OCI-LY7 (cell line): ENCODE measurements at regions not wholly inside any gene's neighbourhood (a gene's known extent, or its start where the extent isn't known, plus 50 kb on each side); places are given as distances from the start of the nearest gene placed in this dataset.

Source experiments
- BruUV-seq: library from RNA; stranded (reverse); fragments of 400-500 nt; replicated peaks from 2 replicates; lab custom pipeline; 2021; lab: Mats Ljungman, UMichigan
- CTCF ChIA-PET: fragments of 300-600 bp; sonication (Branson Sonifier 250); formaldehyde crosslinking; loops from one replicate; lab custom pipeline; 2022; ENCODE audit warnings: antibody characterized with exemption; ENCODE audit not compliant: unreplicated experiment; lab: Charles Lee
- POLR2A ChIA-PET: fragments of 300-600 bp; sonication (Branson Sonifier 250); formaldehyde crosslinking; loops from one replicate; lab custom pipeline; 2022; ENCODE audit warnings: antibody characterized with exemption; lab: Charles Lee
- DNase-seq: peaks from one replicate; pipeline ENCODE4 v3.0.0-alpha.2; 2015; ENCODE audit warnings: low spot score
- H2AFZ ChIP-seq: fragments of 200-600 bp; sonication (generic), shearing (Covaris generic); 2 replicates; pipeline ENCODE4 v1.6.1; 2014; ENCODE audit warnings: mild to moderate bottlenecking, antibody characterized with exemption, low read length, moderate library complexity
- H3K27ac ChIP-seq: fragments of 200-600 bp; sonication (generic); 2 replicates; pipeline ENCODE4 v1.5.1; 2014; ENCODE audit warnings: mixed run types, low read depth, mild to moderate bottlenecking, moderate library complexity, low read length, inconsistent platforms; ENCODE audit not compliant: poor library complexity, severe bottlenecking
- H3K36me3 ChIP-seq: fragments of 200-600 bp; sonication (generic); 2 replicates; pipeline ENCODE4 v1.6.1; 2014; ENCODE audit warnings: mild to moderate bottlenecking, antibody characterized with exemption, low read length, moderate library complexity, mixed read lengths; ENCODE audit not compliant: insufficient read depth
- H3K4me1 ChIP-seq: fragments of 200-600 bp; sonication (generic); 2 replicates; pipeline ENCODE4 v1.5.1; 2014; ENCODE audit warnings: mild to moderate bottlenecking, low read length; ENCODE audit not compliant: insufficient read depth, poor library complexity, severe bottlenecking
- H3K4me2 ChIP-seq: fragments of 200-600 bp; sonication (generic); 2 replicates; pipeline ENCODE4 v1.6.1; 2014; ENCODE audit warnings: mild to moderate bottlenecking, low read length
- H3K4me3 ChIP-seq: fragments of 200-600 bp; sonication (generic); 2 replicates; pipeline ENCODE4 v1.5.1; 2014; ENCODE audit warnings: mild to moderate bottlenecking, low read depth, low read length; ENCODE audit not compliant: poor library complexity, severe bottlenecking
- H3K79me2 ChIP-seq: fragments of 200-600 bp; sonication (generic); 2 replicates; pipeline ENCODE4 v1.6.1; 2016; ENCODE audit warnings: low read depth, mild to moderate bottlenecking, low read length, moderate library complexity, mixed read lengths; ENCODE audit not compliant: insufficient read depth
- H3K9me2 ChIP-seq: fragments of 200-600 bp; sonication (generic); 2 replicates; pipeline ENCODE4 v1.6.1; 2016; ENCODE audit warnings: mild to moderate bottlenecking, low read length, mixed read lengths; ENCODE audit not compliant: insufficient read depth
- H3K9me3 ChIP-seq: fragments of 200-600 bp; sonication (generic); 2 replicates; pipeline ENCODE4 v1.6.1; 2014; ENCODE audit warnings: mild to moderate bottlenecking, mixed run types, low read length, mixed read lengths
- H4K20me1 ChIP-seq: fragments of 200-600 bp; sonication (generic); 2 replicates; pipeline ENCODE4 v1.6.1; 2014; ENCODE audit warnings: mild to moderate bottlenecking, antibody characterized with exemption, low read length, moderate library complexity, mixed read lengths; ENCODE audit not compliant: insufficient read depth
- EZH2phosphoT487 ChIP-seq: fragments of 200-600 bp; sonication (generic); IDR thresholded peaks from 2 replicates; pipeline ENCODE4 v1.6.1; 2018; ENCODE audit warnings: low read depth, borderline replicate concordance, mild to moderate bottlenecking, mixed run types, antibody characterized with exemption, low read length, moderate library complexity, mixed read lengths
- intact Hi-C: fragments of 100-400 bp; cut with micrococcal nuclease; formaldehyde crosslinking; loops from one replicate; pipeline ENCODE4 v1.10.0; 2022; ENCODE audit not compliant: unreplicated experiment
- TF ChIP-seq, protein P1 (sequence below): fragments of 200-600 bp; sonication (generic); conservative IDR thresholded peaks from 2 replicates; pipeline ENCODE4 v1.5.1; 2014; ENCODE audit warnings: mild to moderate bottlenecking, antibody characterized with exemption, low read length, moderate library complexity, mixed read lengths

DNA sequence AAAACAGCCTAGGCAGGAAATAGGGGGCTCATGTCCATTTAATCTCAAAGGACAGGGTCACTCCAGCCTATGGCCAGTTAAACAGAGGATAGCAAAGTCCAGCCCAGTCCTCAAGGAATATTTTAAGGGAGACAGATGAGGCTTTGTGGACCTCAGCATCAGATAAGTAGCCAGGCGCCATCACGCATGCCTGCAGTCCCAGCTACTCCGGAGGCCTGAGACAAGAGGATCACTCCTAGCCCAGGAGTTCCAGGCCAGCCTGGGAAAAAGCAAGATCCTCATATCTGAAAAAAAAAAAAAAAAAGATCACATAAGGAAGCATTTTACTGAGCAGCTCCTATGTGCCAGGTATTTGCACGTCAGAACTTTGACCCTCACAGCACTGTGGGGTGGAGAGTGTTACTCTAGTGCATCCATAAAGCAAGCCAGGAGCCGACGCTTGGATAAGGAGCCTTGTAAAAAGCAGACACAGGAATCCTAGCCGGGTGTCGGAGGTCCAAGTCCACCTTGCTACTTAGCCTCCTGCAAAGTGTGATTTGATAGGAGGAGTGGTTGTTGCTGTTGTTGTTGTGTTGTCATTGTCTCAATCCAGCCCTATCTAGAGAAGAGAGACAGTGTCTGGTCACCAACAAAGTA, 61.8 kb upstream of the DOCK1 start:
- no TSS peak for BruUV-seq
- ChIA-PET CTCF (no interaction called here), POLR2A (no interaction called here)
- H3K4me2 ChIP-seq: no peak overlapping the region
- H4K20me1 ChIP-seq: no peaks in the 10 kb centered on the region
- no peak overlapping the region for H3K27ac ChIP-seq
- no peaks in the 10 kb centered on the region for H3K4me1 ChIP-seq
- no peak for TF ChIP-seq EZH2phosphoT487
- TF ChIP-seq, protein P1, sequence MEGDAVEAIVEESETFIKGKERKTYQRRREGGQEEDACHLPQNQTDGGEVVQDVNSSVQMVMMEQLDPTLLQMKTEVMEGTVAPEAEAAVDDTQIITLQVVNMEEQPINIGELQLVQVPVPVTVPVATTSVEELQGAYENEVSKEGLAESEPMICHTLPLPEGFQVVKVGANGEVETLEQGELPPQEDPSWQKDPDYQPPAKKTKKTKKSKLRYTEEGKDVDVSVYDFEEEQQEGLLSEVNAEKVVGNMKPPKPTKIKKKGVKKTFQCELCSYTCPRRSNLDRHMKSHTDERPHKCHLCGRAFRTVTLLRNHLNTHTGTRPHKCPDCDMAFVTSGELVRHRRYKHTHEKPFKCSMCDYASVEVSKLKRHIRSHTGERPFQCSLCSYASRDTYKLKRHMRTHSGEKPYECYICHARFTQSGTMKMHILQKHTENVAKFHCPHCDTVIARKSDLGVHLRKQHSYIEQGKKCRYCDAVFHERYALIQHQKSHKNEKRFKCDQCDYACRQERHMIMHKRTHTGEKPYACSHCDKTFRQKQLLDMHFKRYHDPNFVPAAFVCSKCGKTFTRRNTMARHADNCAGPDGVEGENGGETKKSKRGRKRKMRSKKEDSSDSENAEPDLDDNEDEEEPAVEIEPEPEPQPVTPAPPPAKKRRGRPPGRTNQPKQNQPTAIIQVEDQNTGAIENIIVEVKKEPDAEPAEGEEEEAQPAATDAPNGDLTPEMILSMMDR: no peak
- no peaks in the 10 kb centered on the region for H3K9me3 ChIP-seq
- H3K4me3 ChIP-seq: no peak overlapping the region
- H2AFZ ChIP-seq: no peak overlapping the region
- no peak for DNase-seq
- no peaks in the 10 kb centered on the region for H3K79me2 ChIP-seq
- H3K9me2 ChIP-seq: no peaks in the 10 kb centered on the region
- intact Hi-C loops: no loop called here
- no peaks in the 10 kb centered on the region for H3K36me3 ChIP-seq

DNA sequence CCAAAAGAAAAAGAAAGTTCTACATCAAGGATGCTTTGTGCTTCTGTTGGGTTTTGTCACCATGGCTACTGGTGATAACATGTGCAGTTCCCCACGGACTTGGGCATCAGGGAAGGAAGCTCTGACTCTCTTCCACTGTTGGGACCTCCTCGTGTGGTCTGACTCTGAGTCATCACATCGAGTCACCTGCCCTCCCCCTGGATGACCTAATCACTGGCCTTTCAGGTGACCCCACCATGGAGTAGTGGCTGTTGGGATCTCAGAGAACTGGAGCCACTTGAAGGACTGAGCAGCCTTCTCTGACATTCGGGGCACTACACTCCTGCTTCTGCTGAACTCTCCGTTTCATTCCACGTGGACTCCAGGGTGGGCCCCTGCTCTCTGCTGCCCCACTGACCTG, 60.8 kb upstream of the DOCK1 start:
- no TSS peak for BruUV-seq
- no peak overlapping the region for H2AFZ ChIP-seq
- TF ChIP-seq, protein P1: no peak
- TF ChIP-seq EZH2phosphoT487: no peak
- intact Hi-C loops: no loop called here
- no peaks in the 10 kb centered on the region for H3K36me3 ChIP-seq
- H3K4me2 ChIP-seq: no peak overlapping the region
- H3K4me1 ChIP-seq: no peaks in the 10 kb centered on the region
- H3K9me3 ChIP-seq: no peaks in the 10 kb centered on the region
- no peak for DNase-seq
- no peaks in the 10 kb centered on the region for H3K79me2 ChIP-seq
- H3K4me3 ChIP-seq: no peak overlapping the region
- no peaks in the 10 kb centered on the region for H4K20me1 ChIP-seq
- H3K27ac ChIP-seq: no peak overlapping the region
- no peaks in the 10 kb centered on the region for H3K9me2 ChIP-seq
- POLR2A ChIA-PET: no interaction called here
- CTCF ChIA-PET: no interaction called here

GRCh38 chr10:126846469-126846868, 58.8 kb upstream of the DOCK1 start:
- TF ChIP-seq, protein P1: no peak
- no peak for TF ChIP-seq EZH2phosphoT487
- no TSS peak for BruUV-seq
- ChIA-PET POLR2A (no interaction called here), CTCF (no interaction called here)
- intact Hi-C loops: no loop called here
- no peaks in the 10 kb centered on the region for H3K4me1 ChIP-seq
- no peak overlapping the region for H3K27ac ChIP-seq
- no peaks in the 10 kb centered on the region for H4K20me1 ChIP-seq
- H3K9me2 ChIP-seq: no peaks in the 10 kb centered on the region
- no peaks in the 10 kb centered on the region for H3K36me3 ChIP-seq
- no peak overlapping the region for H3K4me3 ChIP-seq
- no peaks in the 10 kb centered on the region for H3K79me2 ChIP-seq
- no peaks in the 10 kb centered on the region for H3K9me3 ChIP-seq
- no peak overlapping the region for H3K4me2 ChIP-seq
- DNase-seq: no peak
- no peak overlapping the region for H2AFZ ChIP-seq
